ENCODE measurements at regions not wholly inside any gene's neighbourhood (a gene's known extent, or its start where the extent isn't known, plus 50 kb on each side); places are given as distances from the start of the nearest gene placed in this dataset.

DNA sequence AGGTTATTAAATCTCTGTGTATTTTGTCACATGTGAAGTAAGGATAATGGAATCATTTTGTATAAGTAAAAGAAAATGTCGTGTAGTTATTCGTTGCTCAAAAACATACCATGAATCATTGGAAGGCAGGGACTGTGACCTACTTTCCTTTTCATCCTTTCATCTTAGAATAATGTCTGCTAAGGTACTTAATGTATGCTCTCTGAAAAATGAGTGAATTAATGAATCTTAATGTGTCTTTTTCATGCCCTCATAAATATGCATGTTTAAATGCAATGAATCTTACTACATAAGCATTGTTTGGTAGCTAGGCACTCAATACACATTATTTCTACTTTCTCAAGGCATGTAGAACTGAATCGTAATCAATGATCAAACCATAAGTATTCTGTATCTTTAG, 343.9 kb downstream of the MAGEB5 start:
- no peak overlapping the region for H3K4me2 ChIP-seq (ENCODE audit: control insufficient read depth, insufficient read depth)
- WGBS (ENCODE audit: insufficient coverage, insufficient replicate concordance, low lambda C conversion rate, missing lambda C conversion rate) = 2% methylated on average over 3 of the region's 3 CpGs
- no peak overlapping the region for H3K4me3 ChIP-seq

More for the DNA sequence above, 343.9 kb downstream of the MAGEB5 start:
- POLR2A ChIA-PET = no interaction called here
- H3K4me1 ChIP-seq (ENCODE audit: control insufficient read depth, insufficient read depth, low read length) = no peaks in the 10 kb centered on the region
- H3K27ac ChIP-seq (ENCODE audit: control insufficient read depth, insufficient read depth) = no peak overlapping the region
- no peak for DNase-seq (ENCODE audit: low read depth, low spot score)
- no peaks in the 10 kb centered on the region for H4K20me1 ChIP-seq (ENCODE audit: control insufficient read depth, insufficient read depth)
- no peak for ATAC-seq
- FAIRE-seq = no peak
- H3K79me2 ChIP-seq (ENCODE audit: control insufficient read depth, insufficient read depth, low read length) = no peaks in the 10 kb centered on the region
- SMC1A ChIA-PET (ENCODE audit: uncharacterized antibody, unreplicated experiment) = no interaction called here
- CTCF ChIA-PET = no interaction called here
- H3K9me3 ChIP-seq (replicated peaks; ENCODE audit: control insufficient read depth, insufficient read depth, low read length) = no peaks in the 10 kb centered on the region
- no peak overlapping the region for H3K9ac ChIP-seq (ENCODE audit: control insufficient read depth, insufficient read depth, low read length)
- H2AFZ ChIP-seq (ENCODE audit: control insufficient read depth, low read depth, low read length) = no peak overlapping the region
- in situ Hi-C loops (cut with MboI) = no loop called here
- RAD21 ChIA-PET (ENCODE audit: unreplicated experiment) = no interaction called here
- no TSS peak for BruUV-seq (replicated peaks)
- intact Hi-C loops (cut with micrococcal nuclease; ENCODE audit: unreplicated experiment) = no loop called here
- H3K36me3 ChIP-seq (ENCODE audit: control insufficient read depth in 2 of 2, insufficient read depth in 2 of 2, low read length in 1 of 2) = no peaks in the 10 kb centered on the region
- no peaks in the 10 kb centered on the region for H3K27me3 ChIP-seq (replicated peaks in 1 of 2; ENCODE audit: control insufficient read depth in 2 of 2, insufficient read depth in 2 of 2, low read length in 1 of 2)
- no peak for TF ChIP-seq PAX8 (IDR thresholded peaks at IDR 0.05)
- no peak for TF ChIP-seq IKZF1 (conservative IDR thresholded peaks at IDR 0.05)
- TF ChIP-seq, protein P1, sequence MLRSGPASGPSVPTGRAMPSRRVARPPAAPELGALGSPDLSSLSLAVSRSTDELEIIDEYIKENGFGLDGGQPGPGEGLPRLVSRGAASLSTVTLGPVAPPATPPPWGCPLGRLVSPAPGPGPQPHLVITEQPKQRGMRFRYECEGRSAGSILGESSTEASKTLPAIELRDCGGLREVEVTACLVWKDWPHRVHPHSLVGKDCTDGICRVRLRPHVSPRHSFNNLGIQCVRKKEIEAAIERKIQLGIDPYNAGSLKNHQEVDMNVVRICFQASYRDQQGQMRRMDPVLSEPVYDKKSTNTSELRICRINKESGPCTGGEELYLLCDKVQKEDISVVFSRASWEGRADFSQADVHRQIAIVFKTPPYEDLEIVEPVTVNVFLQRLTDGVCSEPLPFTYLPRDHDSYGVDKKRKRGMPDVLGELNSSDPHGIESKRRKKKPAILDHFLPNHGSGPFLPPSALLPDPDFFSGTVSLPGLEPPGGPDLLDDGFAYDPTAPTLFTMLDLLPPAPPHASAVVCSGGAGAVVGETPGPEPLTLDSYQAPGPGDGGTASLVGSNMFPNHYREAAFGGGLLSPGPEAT (IDR thresholded peaks at IDR 0.05; ENCODE audit: low read depth) = no peak
- TF ChIP-seq NFYA (IDR thresholded peaks at IDR 0.05; ENCODE audit: borderline replicate concordance, low read depth, low read length) = no peak
- no peak for TF ChIP-seq MEF2A (IDR thresholded peaks at IDR 0.05; ENCODE audit: insufficient read depth, low read depth, low read length)
- TF ChIP-seq PAX5 (IDR thresholded peaks at IDR 0.05; ENCODE audit: borderline replicate concordance, low read depth, low read length) = no peak
- TF ChIP-seq ETV6 (conservative IDR thresholded peaks at IDR 0.05 in 1 of 2, IDR thresholded peaks at IDR 0.05 in 1 of 2; ENCODE audit: borderline replicate concordance in 1 of 2, low read depth in 1 of 2) = no peak
- no peak for TF ChIP-seq EED (IDR thresholded peaks at IDR 0.05; ENCODE audit: low read depth)
- no peak for TF ChIP-seq IKZF2 (IDR thresholded peaks at IDR 0.05)
- no peak for TF ChIP-seq SREBF1 (IDR thresholded peaks at IDR 0.05; ENCODE audit: low read length)
- no peak for TF ChIP-seq KLF5 (IDR thresholded peaks at IDR 0.05; ENCODE audit: partially characterized antibody)
- TF ChIP-seq, protein P2, sequence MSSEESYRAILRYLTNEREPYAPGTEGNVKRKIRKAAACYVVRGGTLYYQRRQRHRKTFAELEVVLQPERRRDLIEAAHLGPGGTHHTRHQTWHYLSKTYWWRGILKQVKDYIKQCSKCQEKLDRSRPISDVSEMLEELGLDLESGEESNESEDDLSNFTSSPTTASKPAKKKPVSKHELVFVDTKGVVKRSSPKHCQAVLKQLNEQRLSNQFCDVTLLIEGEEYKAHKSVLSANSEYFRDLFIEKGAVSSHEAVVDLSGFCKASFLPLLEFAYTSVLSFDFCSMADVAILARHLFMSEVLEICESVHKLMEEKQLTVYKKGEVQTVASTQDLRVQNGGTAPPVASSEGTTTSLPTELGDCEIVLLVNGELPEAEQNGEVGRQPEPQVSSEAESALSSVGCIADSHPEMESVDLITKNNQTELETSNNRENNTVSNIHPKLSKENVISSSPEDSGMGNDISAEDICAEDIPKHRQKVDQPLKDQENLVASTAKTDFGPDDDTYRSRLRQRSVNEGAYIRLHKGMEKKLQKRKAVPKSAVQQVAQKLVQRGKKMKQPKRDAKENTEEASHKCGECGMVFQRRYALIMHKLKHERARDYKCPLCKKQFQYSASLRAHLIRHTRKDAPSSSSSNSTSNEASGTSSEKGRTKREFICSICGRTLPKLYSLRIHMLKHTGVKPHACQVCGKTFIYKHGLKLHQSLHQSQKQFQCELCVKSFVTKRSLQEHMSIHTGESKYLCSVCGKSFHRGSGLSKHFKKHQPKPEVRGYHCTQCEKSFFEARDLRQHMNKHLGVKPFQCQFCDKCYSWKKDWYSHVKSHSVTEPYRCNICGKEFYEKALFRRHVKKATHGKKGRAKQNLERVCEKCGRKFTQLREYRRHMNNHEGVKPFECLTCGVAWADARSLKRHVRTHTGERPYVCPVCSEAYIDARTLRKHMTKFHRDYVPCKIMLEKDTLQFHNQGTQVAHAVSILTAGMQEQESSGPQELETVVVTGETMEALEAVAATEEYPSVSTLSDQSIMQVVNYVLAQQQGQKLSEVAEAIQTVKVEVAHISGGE (CRISPR knock-in tag; IDR thresholded peaks at IDR 0.05) = no peak
- no peak for TF ChIP-seq YBX1 (IDR thresholded peaks at IDR 0.05)
- no peak for TF ChIP-seq SMAD1 (IDR thresholded peaks at IDR 0.05; ENCODE audit: low read depth, partially characterized antibody)
- TF ChIP-seq ZNF207 (IDR thresholded peaks at IDR 0.05; ENCODE audit: borderline replicate concordance) = no peak

Measured in GM12878 (cell line).